ENCODE measurements at regions not wholly inside any gene's neighbourhood (a gene's known extent, or its start where the extent isn't known, plus 50 kb on each side); places are given as distances from the start of the nearest gene placed in this dataset.

DNA sequence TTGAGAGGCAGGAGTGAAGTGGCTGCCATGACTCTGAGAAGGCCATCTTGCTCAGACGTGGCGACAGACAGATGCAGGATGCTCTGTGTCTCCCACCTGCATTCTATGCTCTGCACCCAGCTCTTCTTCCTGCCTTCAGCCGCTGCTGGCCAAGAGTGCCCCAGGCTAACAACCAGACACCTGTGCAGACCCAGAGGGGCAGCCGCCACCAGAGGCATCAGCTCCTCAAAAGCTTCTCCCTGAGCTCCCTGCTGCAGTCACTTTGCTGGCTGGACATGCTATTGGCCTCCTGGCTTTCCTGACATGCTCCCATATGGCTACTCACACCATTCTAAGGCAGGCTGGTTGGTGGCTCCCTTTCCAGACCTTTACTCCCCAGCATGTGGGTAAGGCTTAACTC is 70.6 kb upstream of the GRB10 start:
- Histone ChIP-seq H3K4me2 (ENCODE audit: insufficient read depth, insufficient read length, low read length) (no peak overlapping the region), H3K23ac (ENCODE audit: insufficient read length, low read depth, low read length) (no peak overlapping the region), H2AFZ (ENCODE audit: low read length) (no peak overlapping the region), H2BK12ac (ENCODE audit: insufficient read length, low read depth, low read length) (no peak overlapping the region), H3K56ac (ENCODE audit: insufficient read length, low read depth, low read length) (no peak overlapping the region), H3K79me1 (ENCODE audit: insufficient read depth, low read depth, low read length, poor library complexity, severe bottlenecking) (no peaks in the 10 kb centered on the region), H3K27me3 (ENCODE audit: insufficient read depth, low read length) (no peaks in the 10 kb centered on the region), H3K27ac (ENCODE audit: insufficient read length, low read depth, low read length) (no peak overlapping the region), H2BK15ac (ENCODE audit: low read depth, low read length) (no peak overlapping the region), H4K20me1 (ENCODE audit: control insufficient read depth, insufficient read depth, insufficient read length) (no peaks in the 10 kb centered on the region), H4K5ac (ENCODE audit: insufficient read length, low read depth, low read length) (no peak overlapping the region), H4K91ac (ENCODE audit: insufficient read length, low read depth, low read length) (no peak overlapping the region), H2BK120ac (ENCODE audit: low read depth, low read length, poor library complexity, severe bottlenecking) (no peak overlapping the region), H2BK20ac (ENCODE audit: low read depth, low read length, poor library complexity, severe bottlenecking) (no peak overlapping the region), H3K4me1 (ENCODE audit: insufficient read depth, low read length) (no peaks in the 10 kb centered on the region), H3K79me2 (ENCODE audit: insufficient read depth, low read length) (no peaks in the 10 kb centered on the region), H3K23me2 (ENCODE audit: insufficient read length, low read depth, low read length, poor library complexity, severe bottlenecking) (no peaks in the 10 kb centered on the region), H3K18ac (ENCODE audit: insufficient read length, low read depth, low read length) (no peak overlapping the region), H2AK5ac (ENCODE audit: insufficient read length, low read length) (no peak overlapping the region), H3K14ac (ENCODE audit: insufficient read depth, low read length) (no peak overlapping the region), H3K4ac (ENCODE audit: low read depth, low read length) (no peak overlapping the region), H3T11ph (ENCODE audit: low read length) (no peak overlapping the region), H3K9ac (ENCODE audit: extremely low read depth, insufficient read length, low read length) (no peak overlapping the region), H3K9me3 (ENCODE audit: control insufficient read depth, low read depth, low read length) (no peaks in the 10 kb centered on the region), H2BK5ac (ENCODE audit: insufficient read length, low read length) (no peak overlapping the region), H4K8ac (replicated peaks; ENCODE audit: insufficient read length, low read depth, low read length) (no peak overlapping the region)
- H3K4me3 Mint-ChIP-seq = no peak overlapping the region
- no peak for DNase-seq
- H3K27me3 Mint-ChIP-seq (ENCODE audit: low read depth) = peaks cover 4% of the 10 kb centered on the region
- no peaks in the 10 kb centered on the region for H3K4me1 Mint-ChIP-seq
- H3K9me3 Mint-ChIP-seq = peaks cover 0 to 4% of the 10 kb centered on the region in 2 experiments; a peak in 2 of 5 replicates
- H3K36me3 Mint-ChIP-seq (ENCODE audit: insufficient read depth in 1 of 3, low read depth in 3 of 3) = no peaks in the 10 kb centered on the region; a peak in 1 of 7 replicates
- no peak overlapping the region for H3K27ac Mint-ChIP-seq
- TF ChIP-seq, protein P1, sequence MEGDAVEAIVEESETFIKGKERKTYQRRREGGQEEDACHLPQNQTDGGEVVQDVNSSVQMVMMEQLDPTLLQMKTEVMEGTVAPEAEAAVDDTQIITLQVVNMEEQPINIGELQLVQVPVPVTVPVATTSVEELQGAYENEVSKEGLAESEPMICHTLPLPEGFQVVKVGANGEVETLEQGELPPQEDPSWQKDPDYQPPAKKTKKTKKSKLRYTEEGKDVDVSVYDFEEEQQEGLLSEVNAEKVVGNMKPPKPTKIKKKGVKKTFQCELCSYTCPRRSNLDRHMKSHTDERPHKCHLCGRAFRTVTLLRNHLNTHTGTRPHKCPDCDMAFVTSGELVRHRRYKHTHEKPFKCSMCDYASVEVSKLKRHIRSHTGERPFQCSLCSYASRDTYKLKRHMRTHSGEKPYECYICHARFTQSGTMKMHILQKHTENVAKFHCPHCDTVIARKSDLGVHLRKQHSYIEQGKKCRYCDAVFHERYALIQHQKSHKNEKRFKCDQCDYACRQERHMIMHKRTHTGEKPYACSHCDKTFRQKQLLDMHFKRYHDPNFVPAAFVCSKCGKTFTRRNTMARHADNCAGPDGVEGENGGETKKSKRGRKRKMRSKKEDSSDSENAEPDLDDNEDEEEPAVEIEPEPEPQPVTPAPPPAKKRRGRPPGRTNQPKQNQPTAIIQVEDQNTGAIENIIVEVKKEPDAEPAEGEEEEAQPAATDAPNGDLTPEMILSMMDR (conservative IDR thresholded peaks at IDR 0.05) = no peak
- no CpG with 5 or more reads among the region's 4 CpGs for WGBS (ENCODE audit: extremely low coverage, insufficient read length, low lambda C conversion rate)

Measured in H9 (cell line).